WERI-Rb-1 (cell line): ENCODE measurements at regions not wholly inside any gene's neighbourhood (a gene's known extent, or its start where the extent isn't known, plus 50 kb on each side); places are given as distances from the start of the nearest gene placed in this dataset.
"Not testable (repeated sequence)": the region's sequence is repeated elsewhere in the genome, so short reads cannot be mapped to it uniquely, and the experiment has no call there.

ENCODE experiments used
- DNase-seq: peaks from one replicate; pipeline ENCODE4 v3.0.0-alpha.2; 2020
- H3K27ac ChIP-seq: fragments of 250-450 bp; sonication (Bioruptor Pico); 2 replicates; pipeline ENCODE4 v1.5.1; 2020; ENCODE audit warnings: mild to moderate bottlenecking, moderate library complexity
- H3K27me3 ChIP-seq: fragments of 250-450 bp; sonication (Bioruptor Pico); 2 replicates; pipeline ENCODE4 v1.5.1; 2021; ENCODE audit warnings: mild to moderate bottlenecking, low read depth, moderate library complexity; ENCODE audit not compliant: insufficient read depth, severe bottlenecking
- H3K36me3 ChIP-seq: fragments of 250-450 bp; sonication (Bioruptor Pico); 2 replicates; pipeline ENCODE4 v1.5.1; 2020; ENCODE audit warnings: mild to moderate bottlenecking, moderate library complexity
- H3K4me3 ChIP-seq: 2 replicates; pipeline ENCODE4 v1.5.1; 2011; ENCODE audit warnings: low read depth, mild to moderate bottlenecking, control low read depth, low read length
- H3K9me3 ChIP-seq: fragments of 250-450 bp; sonication (Bioruptor Pico); 2 replicates; pipeline ENCODE4 v1.5.1; 2021; ENCODE audit warnings: mild to moderate bottlenecking, moderate library complexity; ENCODE audit not compliant: severe bottlenecking
- TF ChIP-seq, protein P1 (sequence below): IDR thresholded peaks from 2 replicates; pipeline ENCODE4 v1.5.1; 2011; ENCODE audit warnings: low read depth, mild to moderate bottlenecking, control low read depth, inconsistent platforms, low read length

DNA sequence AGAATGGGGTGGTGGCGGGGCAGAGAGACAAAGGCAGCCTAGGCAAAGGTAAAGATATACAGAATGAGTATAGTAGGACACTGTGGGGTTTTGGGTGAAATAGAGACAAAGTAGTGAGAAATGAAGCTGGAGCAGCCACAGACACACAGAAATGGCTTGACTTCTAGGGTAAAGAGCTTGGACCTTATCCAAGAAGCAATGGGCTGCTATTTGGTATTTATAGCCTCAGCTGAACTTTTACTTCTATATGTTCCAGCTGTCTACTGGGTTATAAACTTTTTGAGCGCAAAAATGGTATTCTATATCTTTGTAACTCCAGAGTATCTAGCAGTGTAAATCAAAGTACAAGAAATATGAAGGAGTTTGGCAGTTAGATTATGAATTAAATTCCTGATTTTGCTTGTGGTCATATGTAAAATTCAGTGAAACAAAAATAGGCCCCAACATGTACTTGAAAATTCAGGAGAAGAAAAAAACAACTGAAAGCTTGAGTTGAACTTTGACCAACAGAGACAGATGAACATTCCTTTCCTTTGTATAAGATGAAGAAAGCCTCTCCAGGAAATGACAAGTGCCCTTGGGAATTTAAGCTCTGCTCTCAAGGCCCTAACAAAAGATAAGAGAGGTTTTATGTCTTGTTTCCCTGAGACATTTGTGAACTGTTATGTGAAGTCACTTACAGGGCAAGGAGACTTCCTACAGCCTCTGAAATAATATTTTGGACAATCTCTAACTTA is 64.6 kb upstream of the XIST start:
- Histone ChIP-seq H3K36me3 (no peaks in the 10 kb centered on the region), H3K27ac (no peak overlapping the region), H3K27me3 (peaks cover 42% of the 10 kb centered on the region), H3K9me3 (no peaks in the 10 kb centered on the region), H3K4me3 (no peak overlapping the region)
- DNase-seq = no peak
- TF ChIP-seq, protein P1, sequence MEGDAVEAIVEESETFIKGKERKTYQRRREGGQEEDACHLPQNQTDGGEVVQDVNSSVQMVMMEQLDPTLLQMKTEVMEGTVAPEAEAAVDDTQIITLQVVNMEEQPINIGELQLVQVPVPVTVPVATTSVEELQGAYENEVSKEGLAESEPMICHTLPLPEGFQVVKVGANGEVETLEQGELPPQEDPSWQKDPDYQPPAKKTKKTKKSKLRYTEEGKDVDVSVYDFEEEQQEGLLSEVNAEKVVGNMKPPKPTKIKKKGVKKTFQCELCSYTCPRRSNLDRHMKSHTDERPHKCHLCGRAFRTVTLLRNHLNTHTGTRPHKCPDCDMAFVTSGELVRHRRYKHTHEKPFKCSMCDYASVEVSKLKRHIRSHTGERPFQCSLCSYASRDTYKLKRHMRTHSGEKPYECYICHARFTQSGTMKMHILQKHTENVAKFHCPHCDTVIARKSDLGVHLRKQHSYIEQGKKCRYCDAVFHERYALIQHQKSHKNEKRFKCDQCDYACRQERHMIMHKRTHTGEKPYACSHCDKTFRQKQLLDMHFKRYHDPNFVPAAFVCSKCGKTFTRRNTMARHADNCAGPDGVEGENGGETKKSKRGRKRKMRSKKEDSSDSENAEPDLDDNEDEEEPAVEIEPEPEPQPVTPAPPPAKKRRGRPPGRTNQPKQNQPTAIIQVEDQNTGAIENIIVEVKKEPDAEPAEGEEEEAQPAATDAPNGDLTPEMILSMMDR = no peak

DNA sequence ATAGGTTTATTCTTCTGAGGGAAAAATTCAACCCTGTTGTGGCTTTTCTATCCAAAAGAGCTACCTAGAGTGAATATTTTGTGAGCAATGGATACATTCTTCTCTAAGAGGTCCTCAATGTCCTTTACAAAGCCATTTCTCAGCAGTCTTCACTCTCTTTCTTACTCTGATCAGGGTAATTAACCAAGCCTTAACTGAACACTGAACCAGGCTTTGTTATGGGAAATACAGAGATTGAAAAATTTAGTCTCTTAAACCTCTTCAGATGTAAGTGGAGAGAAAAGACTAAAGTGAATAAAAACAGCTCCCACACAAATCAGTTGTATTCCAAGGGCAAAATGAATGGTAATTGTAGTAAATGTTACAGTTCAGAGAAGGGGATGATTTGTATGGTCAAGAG is 64.0 kb upstream of the XIST start:
- TF ChIP-seq, protein P1 = no peak
- no peak overlapping the region for H3K27ac ChIP-seq
- no peak for DNase-seq
- H3K9me3 ChIP-seq = no peaks in the 10 kb centered on the region
- H3K4me3 ChIP-seq = no peak overlapping the region
- peaks cover 43% of the 10 kb centered on the region for H3K27me3 ChIP-seq
- no peaks in the 10 kb centered on the region for H3K36me3 ChIP-seq

DNA sequence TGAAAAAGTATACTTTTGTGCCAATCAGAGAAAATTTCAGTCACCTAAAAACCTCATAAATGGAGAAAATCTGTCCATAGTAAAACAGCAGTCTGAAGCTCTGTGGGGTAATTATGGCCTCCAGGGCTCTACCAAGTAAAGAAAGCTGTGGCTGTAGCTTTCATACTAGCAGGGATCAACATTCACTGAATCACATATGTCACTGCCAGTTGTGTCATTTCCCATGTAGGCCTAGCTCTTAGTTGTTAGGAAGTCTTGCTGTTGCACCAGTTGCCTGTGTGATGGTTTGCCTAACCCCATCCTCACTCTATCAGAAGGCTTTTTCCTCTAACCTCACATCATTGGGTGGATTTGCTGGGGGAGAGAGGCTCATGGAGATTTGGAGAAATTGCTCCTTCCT is 62.3 kb upstream of the XIST start:
- not testable (repeated sequence) for H3K4me3 ChIP-seq, DNase-seq, H3K9me3 ChIP-seq, H3K27ac ChIP-seq, H3K36me3 ChIP-seq
- H3K27me3 ChIP-seq = peaks cover 51% of the 10 kb centered on the region

DNA sequence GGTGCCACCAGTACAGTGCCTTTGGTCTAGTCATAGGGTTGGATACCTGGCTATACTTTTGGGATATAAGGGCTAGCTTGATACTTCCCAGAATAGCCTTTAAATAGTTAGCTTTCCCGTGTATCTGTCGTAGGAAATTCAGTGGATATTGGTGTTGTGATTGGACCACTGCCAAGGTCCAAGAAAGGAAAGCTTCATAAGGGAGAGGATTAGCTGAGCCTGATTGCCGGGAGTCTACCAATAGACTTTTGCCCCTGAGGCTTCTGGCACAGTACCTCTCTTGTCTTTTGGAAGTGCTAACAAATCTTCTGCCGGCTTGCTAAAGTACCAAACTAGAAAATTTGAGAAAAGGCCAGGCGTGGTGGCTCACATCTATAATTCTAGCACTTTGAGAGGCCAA is 61.1 kb upstream of the XIST start:
- TF ChIP-seq, protein P1 = no peak
- Histone ChIP-seq H3K27me3 (peaks cover 52% of the 10 kb centered on the region), H3K27ac (no peak overlapping the region), H3K36me3 (no peaks in the 10 kb centered on the region), H3K4me3 (no peak overlapping the region), H3K9me3 (no peaks in the 10 kb centered on the region)
- no peak for DNase-seq

DNA sequence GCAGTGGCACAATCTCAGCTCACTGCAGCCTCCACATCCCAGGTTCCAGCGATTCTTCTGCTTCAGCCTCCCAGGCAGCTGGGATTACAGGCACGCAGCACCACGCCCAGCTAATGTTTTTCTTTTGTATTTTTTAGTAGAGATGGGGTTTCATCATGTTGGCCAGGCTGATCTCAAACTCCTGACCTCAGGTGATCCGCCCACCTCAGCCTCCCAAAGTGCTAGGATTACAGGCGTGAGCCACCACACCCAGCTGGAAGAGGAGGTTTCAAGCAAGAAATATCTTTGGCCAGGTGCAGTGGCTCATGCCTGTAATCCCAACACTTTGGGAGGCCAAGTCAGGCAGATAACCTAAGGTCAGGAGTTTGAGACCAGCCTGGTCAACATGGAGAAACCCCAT is 59.4 kb upstream of the XIST start:
- H3K4me3 ChIP-seq, DNase-seq, H3K36me3 ChIP-seq, H3K9me3 ChIP-seq, H3K27ac ChIP-seq: not testable (repeated sequence)
- peaks cover 41% of the 10 kb centered on the region for H3K27me3 ChIP-seq

DNA sequence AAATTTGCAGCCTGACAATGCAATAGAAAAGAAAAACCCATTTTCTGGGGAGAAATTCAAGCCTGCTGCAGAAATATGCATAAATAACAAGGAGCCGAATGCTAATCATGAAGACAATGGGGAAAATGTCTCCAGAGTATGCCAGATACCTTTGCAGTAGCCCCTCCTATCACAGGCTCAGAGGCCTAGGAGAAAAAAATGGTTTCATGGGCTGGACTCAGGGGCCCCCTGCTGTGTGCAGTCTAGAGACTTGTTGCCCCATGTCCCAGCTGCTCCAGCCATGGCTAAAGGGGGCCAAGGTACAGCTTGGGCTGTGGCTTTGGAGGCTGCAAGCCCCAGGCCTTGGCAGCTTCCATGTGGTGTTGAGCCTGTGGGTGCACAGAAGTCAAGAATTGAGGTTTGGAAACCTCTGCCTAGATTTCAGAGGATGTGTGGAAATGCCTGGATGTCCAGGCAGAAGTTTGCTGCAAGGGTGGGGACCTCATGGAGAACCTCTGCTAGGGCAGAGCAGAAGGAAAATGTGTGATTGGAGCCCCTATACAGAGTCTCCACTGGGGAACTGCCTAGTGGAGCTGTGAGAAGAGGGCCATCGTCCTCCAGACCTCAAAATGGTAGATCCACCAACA is 53.3 kb upstream of the XIST start:
- H3K36me3 ChIP-seq, DNase-seq, H3K9me3 ChIP-seq, H3K4me3 ChIP-seq, H3K27ac ChIP-seq: not testable (repeated sequence)
- H3K27me3 ChIP-seq = peaks cover 59% of the 10 kb centered on the region

DNA sequence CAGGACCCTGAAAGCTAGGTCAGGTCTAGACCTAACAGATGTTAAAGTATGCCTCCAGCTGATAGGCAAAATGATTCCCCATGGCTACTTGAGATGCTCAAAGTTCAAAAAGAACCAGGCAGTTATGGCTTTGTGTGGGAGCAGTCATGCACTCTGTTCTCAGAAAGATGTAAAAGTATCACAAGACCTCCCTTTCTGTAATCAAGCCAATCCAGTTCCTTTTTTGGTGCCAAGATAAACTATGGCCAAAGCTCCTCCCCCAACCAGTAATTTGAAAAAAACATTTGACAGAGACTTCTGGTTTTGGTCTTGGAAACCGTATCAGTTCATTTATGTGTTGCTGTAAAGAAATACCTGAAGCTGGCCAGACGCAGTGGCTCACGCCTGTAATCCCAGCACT is 51.4 kb upstream of the XIST start:
- Histone ChIP-seq H3K27ac (no peak overlapping the region), H3K27me3 (peaks cover 57% of the 10 kb centered on the region), H3K9me3 (peaks cover 9% of the 10 kb centered on the region), H3K4me3 (no peak overlapping the region), H3K36me3 (no peaks in the 10 kb centered on the region)
- TF ChIP-seq, protein P1 = no peak
- DNase-seq = no peak
